Neutrophil (primary cell): ENCODE measurements at regions not wholly inside any gene's neighbourhood (a gene's known extent, or its start where the extent isn't known, plus 50 kb on each side); places are given as distances from the start of the nearest gene placed in this dataset.

Experiments
- H3K27ac ChIP-seq: fragments of 200-600 bp; sonication (generic); 2 replicates; pipeline ENCODE4 v1.5.1; 2016; ENCODE audit warnings: mild to moderate bottlenecking, moderate library complexity
- H3K27me3 ChIP-seq: fragments of 200-600 bp; sonication (generic); 2 replicates; pipeline ENCODE4 v1.6.0; 2016; ENCODE audit warnings: mild to moderate bottlenecking
- H3K36me3 ChIP-seq: fragments of 200-600 bp; sonication (generic); 2 replicates; pipeline ENCODE4 v1.5.1; 2017
- H3K4me1 ChIP-seq, 2 experiments: fragments of 200-600 bp in 1 of 2; sonication (generic) in 1 of 2; 1 replicate in 1 of 2; 2 replicates in 1 of 2; pipeline versions ENCODE4 v1.5.1 to v1.6.1; 2013 to 2016; ENCODE audit warnings: low read depth in 1 of 2, low read length in 1 of 2, mild to moderate bottlenecking in 1 of 2, moderate library complexity in 1 of 2; ENCODE audit not compliant: control insufficient read depth in 1 of 2, insufficient read depth in 1 of 2
- H3K4me3 ChIP-seq, 2 experiments: fragments of 200-600 bp in 1 of 2; sonication (generic) in 1 of 2; 1 replicate in 1 of 2; 2 replicates in 1 of 2; pipeline ENCODE4 v1.5.1; 2013 to 2016; ENCODE audit warnings: low read depth in 1 of 2, low read length in 1 of 2, mild to moderate bottlenecking in 1 of 2, moderate library complexity in 1 of 2
- H3K9me3 ChIP-seq: fragments of 200-600 bp; sonication (generic); 2 replicates; pipeline ENCODE4 v1.5.1; 2016
- TF ChIP-seq, protein P1 (sequence below): fragments of 200-600 bp; sonication (generic); IDR thresholded peaks from 2 replicates; pipeline ENCODE4 v1.5.1; 2016; ENCODE audit warnings: antibody characterized with exemption

DNA sequence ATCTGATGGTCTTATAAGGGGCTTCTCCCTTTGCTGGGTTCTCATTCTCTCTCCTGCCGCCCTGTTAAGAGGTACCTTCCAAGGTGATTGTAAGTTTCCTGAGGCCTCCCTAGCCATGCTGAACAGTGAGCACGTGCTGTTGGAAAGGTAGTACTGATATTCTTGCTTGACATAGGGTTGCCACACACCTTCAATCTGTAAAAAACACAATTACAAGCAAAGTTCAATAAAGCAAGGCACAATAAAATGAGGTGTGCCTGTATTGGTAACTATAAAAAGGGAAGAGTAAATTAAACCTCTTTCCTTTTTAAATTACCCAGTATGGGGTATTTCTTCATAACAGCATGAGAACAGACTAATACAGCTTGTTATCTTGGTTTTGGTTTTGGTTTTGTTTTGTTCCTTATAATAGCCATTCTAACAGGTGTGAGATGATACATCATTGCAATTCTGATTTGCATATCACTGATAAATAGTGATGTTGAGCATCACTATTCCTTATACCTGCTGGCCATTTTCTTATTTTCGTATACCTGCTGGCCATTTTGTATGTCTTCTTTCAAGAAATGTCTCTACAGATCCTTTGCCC is 164.9 kb upstream of the TRIM24 start:
- TF ChIP-seq, protein P1, sequence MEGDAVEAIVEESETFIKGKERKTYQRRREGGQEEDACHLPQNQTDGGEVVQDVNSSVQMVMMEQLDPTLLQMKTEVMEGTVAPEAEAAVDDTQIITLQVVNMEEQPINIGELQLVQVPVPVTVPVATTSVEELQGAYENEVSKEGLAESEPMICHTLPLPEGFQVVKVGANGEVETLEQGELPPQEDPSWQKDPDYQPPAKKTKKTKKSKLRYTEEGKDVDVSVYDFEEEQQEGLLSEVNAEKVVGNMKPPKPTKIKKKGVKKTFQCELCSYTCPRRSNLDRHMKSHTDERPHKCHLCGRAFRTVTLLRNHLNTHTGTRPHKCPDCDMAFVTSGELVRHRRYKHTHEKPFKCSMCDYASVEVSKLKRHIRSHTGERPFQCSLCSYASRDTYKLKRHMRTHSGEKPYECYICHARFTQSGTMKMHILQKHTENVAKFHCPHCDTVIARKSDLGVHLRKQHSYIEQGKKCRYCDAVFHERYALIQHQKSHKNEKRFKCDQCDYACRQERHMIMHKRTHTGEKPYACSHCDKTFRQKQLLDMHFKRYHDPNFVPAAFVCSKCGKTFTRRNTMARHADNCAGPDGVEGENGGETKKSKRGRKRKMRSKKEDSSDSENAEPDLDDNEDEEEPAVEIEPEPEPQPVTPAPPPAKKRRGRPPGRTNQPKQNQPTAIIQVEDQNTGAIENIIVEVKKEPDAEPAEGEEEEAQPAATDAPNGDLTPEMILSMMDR: no peak
- Histone ChIP-seq H3K9me3 (no peaks in the 10 kb centered on the region), H3K27me3 (no peaks in the 10 kb centered on the region), H3K4me3 (no peak overlapping the region), H3K36me3 (no peaks in the 10 kb centered on the region), H3K27ac (no peak overlapping the region), H3K4me1 (no peaks in the 10 kb centered on the region)

DNA sequence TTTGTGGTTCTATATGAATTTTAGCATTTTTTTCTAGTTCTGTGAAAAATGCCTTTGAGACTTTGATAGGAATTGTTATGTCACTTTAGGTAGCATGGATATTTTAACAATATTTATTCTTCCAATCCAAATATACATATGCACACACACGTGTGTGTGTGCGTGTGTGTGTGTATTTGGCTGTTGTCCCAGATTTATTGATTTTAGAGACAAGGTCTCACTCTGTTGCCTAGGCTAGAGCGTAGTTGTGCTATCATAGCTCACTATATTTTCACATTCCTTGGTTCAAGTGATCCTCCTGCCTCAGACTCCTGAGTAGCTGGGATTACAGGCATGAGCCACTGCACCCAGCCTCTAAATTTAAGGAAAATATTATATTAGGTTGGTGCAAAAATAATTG is 162.5 kb upstream of the TRIM24 start:
- TF ChIP-seq, protein P1: no peak
- no peaks in the 10 kb centered on the region for H3K9me3 ChIP-seq
- no peak overlapping the region for H3K27ac ChIP-seq
- no peaks in the 10 kb centered on the region for H3K36me3 ChIP-seq
- H3K27me3 ChIP-seq: no peaks in the 10 kb centered on the region
- H3K4me3 ChIP-seq: no peak overlapping the region
- no peaks in the 10 kb centered on the region for H3K4me1 ChIP-seq

DNA sequence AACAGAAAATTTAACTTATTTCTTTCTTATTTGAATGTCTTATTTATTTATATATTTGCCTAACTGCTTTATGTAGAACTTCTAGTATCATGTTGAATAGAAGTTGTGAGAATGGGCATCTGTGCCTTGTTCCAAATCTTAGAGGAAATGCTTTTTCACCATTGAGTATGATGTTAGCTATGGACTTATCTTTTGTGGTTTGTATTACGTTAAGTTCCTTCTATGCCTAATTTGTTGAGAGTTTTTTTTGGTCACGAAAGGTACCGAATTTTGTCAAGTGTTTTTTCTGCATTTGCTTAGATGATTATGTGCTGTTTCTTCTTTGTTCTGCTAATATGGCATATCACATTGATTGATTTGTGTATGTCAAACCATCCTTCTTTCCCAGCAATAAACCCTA is 161.0 kb upstream of the TRIM24 start:
- H3K4me3 ChIP-seq: no peak overlapping the region
- H3K27me3 ChIP-seq: no peaks in the 10 kb centered on the region
- no peaks in the 10 kb centered on the region for H3K9me3 ChIP-seq
- TF ChIP-seq, protein P1: no peak
- H3K36me3 ChIP-seq: no peaks in the 10 kb centered on the region
- H3K4me1 ChIP-seq: no peaks in the 10 kb centered on the region
- H3K27ac ChIP-seq: no peak overlapping the region

DNA sequence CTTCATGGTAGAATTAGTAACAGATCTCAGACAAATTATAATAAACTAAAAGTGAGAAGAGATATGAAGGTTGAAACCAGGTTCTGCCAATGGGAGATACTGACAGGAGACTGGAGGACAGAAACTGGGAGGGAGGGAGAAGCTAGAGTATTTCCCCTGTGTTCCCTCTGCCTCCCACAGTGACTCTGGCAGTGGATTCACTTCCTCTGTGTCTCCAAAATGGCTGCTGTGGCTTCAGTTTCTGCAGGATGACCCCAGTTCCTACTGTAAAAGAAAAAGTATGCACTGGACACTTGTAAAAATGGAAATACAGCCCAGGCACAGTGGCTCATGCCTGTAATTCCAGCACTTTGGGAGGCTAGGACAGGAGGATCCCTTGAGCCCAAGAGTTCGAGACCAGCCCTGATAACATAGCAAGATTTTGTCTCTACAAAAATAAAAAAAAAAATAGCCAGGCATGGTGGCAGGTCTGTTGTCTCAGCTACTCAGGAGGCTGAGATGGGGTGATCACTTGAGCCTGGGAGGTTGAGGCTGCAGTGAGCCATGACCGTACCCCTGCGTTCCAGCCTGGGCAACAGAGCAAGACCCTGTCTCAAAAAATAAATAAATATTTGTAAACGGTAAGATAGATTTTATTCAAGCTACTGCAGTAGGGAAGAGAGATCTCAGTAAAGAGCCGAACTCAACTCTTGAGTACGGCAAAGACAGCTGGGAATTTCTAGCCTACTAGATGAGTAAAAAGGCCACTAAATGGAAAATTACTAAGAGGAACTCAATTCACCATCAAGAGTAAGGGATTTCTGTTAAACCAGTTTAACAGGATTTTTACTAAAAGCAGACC is 156.6 kb upstream of the TRIM24 start:
- no peaks in the 10 kb centered on the region for H3K4me1 ChIP-seq
- H3K4me3 ChIP-seq: no peak overlapping the region
- no peaks in the 10 kb centered on the region for H3K36me3 ChIP-seq
- no peaks in the 10 kb centered on the region for H3K9me3 ChIP-seq
- TF ChIP-seq, protein P1: no peak
- no peaks in the 10 kb centered on the region for H3K27me3 ChIP-seq
- H3K27ac ChIP-seq: no peak overlapping the region

DNA sequence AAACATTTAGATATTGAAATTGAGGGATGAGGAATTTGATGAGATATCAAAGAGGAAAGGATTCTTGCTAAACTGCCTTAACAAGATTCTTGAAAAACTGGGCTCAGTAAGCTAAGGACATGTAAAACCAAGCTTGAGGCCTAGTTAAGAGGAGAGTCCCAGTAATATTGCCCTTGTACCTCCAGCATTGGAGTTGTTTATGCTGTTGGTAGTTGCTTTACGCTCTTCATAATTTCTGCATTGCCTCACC is 156.1 kb upstream of the TRIM24 start:
- Histone ChIP-seq H3K4me3 (no peak overlapping the region), H3K36me3 (no peaks in the 10 kb centered on the region), H3K27me3 (no peaks in the 10 kb centered on the region), H3K27ac (no peak overlapping the region), H3K4me1 (no peaks in the 10 kb centered on the region), H3K9me3 (no peaks in the 10 kb centered on the region)
- TF ChIP-seq, protein P1: no peak
